MM.1S (cell line): ENCODE measurements at regions not wholly inside any gene's neighbourhood (a gene's known extent, or its start where the extent isn't known, plus 50 kb on each side); places are given as distances from the start of the nearest gene placed in this dataset.
"Not testable (repeated sequence)": the region's sequence is repeated elsewhere in the genome, so short reads cannot be mapped to it uniquely, and the experiment has no call there.

Source experiments
- CTCF ChIP-seq: fragments of 300-600 bp; sonication (generic); IDR thresholded peaks from 2 replicates; pipeline ENCODE4 v1.5.1; 2016; ENCODE audit warnings: antibody characterized with exemption, low read length, mixed read lengths
- EZH2 ChIP-seq: fragments of 300-600 bp; sonication (generic); optimal IDR thresholded peaks from 2 replicates; pipeline ENCODE3; 2017; ENCODE audit warnings: low read depth, mild to moderate bottlenecking, antibody characterized with exemption, low read length, mixed read lengths

- TF ChIP-seq CTCF, EZH2: not testable (repeated sequence)
Measured at GRCh38 chr6:74704540-74704939, 501.3 kb downstream of the COL12A1 start.
